ENCODE measurements at regions not wholly inside any gene's neighbourhood (a gene's known extent, or its start where the extent isn't known, plus 50 kb on each side); places are given as distances from the start of the nearest gene placed in this dataset.

- intact Hi-C loops (cut with DNase I) = no loop called here
- Histone ChIP-seq H3K36me3 (no peaks in the 10 kb centered on the region), H3K27ac (no peak overlapping the region), H3K4me3 (no peak overlapping the region), H3K9me3 (no peaks in the 10 kb centered on the region), H3K4me1 (no peaks in the 10 kb centered on the region), H3K27me3 (ENCODE audit: low read depth) (no peaks in the 10 kb centered on the region)
- DNase-seq = no peak
- no peak for ATAC-seq
- no peak for TF ChIP-seq CTCF (IDR thresholded peaks at IDR 0.05)
Measured at GRCh38 chr4:166391501-166391900, 518.5 kb downstream of the TLL1 start.

- intact Hi-C loops (cut with DNase I) = no loop called here
Measured at GRCh38 chr4:166399021-166399420, 526.0 kb downstream of the TLL1 start.

GRCh38 chr4:166400270-166400894 lies 527.3 kb downstream of the TLL1 start:
- TF ChIP-seq CTCF (IDR thresholded peaks at IDR 0.05) = no peak
- no peak for DNase-seq
- Histone ChIP-seq H3K27ac (no peak overlapping the region), H3K36me3 (no peaks in the 10 kb centered on the region), H3K27me3 (ENCODE audit: low read depth) (no peaks in the 10 kb centered on the region), H3K4me3 (no peak overlapping the region), H3K9me3 (no peaks in the 10 kb centered on the region), H3K4me1 (no peaks in the 10 kb centered on the region)
- ATAC-seq = no peak
- intact Hi-C loops (cut with DNase I) = no loop called here

More at GRCh38 chr4:166399021-166399420, 526.0 kb downstream of the TLL1 start:
- no peaks in the 10 kb centered on the region for H3K9me3 ChIP-seq
- no peaks in the 10 kb centered on the region for H3K27me3 ChIP-seq (ENCODE audit: low read depth)
- TF ChIP-seq CTCF (IDR thresholded peaks at IDR 0.05) = no peak
- no peak for ATAC-seq
- no peaks in the 10 kb centered on the region for H3K4me1 ChIP-seq
- H3K4me3 ChIP-seq = no peak overlapping the region
- H3K27ac ChIP-seq = no peak overlapping the region
- H3K36me3 ChIP-seq = no peaks in the 10 kb centered on the region
- DNase-seq = no peak

GRCh38 chr4:166413356-166413755 lies 540.3 kb downstream of the TLL1 start:
- H3K27me3 ChIP-seq (ENCODE audit: low read depth) = no peaks in the 10 kb centered on the region
- TF ChIP-seq CTCF (IDR thresholded peaks at IDR 0.05) = no peak
- no peak for ATAC-seq
- intact Hi-C loops (cut with DNase I) = no loop called here
- no peaks in the 10 kb centered on the region for H3K36me3 ChIP-seq
- H3K27ac ChIP-seq = no peak overlapping the region
- H3K9me3 ChIP-seq = no peaks in the 10 kb centered on the region
- no peak for DNase-seq
- H3K4me1 ChIP-seq = no peaks in the 10 kb centered on the region
- no peak overlapping the region for H3K4me3 ChIP-seq

GRCh38 chr4:166414431-166414830 lies 541.4 kb downstream of the TLL1 start:
- H3K4me3 ChIP-seq = no peak overlapping the region
- no peak for DNase-seq

More at GRCh38 chr4:166414431-166414830, 541.4 kb downstream of the TLL1 start:
- H3K36me3 ChIP-seq = no peaks in the 10 kb centered on the region
- ATAC-seq = no peak
- intact Hi-C loops (cut with DNase I) = no loop called here
- H3K27ac ChIP-seq = no peak overlapping the region
- TF ChIP-seq CTCF (IDR thresholded peaks at IDR 0.05) = no peak
- peaks cover 4% of the 10 kb centered on the region for H3K9me3 ChIP-seq
- no peaks in the 10 kb centered on the region for H3K4me1 ChIP-seq
- H3K27me3 ChIP-seq (ENCODE audit: low read depth) = no peaks in the 10 kb centered on the region
